Left ventricle myocardium inferior (tissue), 1 donor: ENCODE measurements at regions not wholly inside any gene's neighbourhood (a gene's known extent, or its start where the extent isn't known, plus 50 kb on each side); places are given as distances from the start of the nearest gene placed in this dataset.

ENCODE experiments used
- DNase-seq: peaks from one replicate; pipeline ENCODE4 v3.0.0-alpha.2; 2020
- H3K27ac ChIP-seq: fragments of 200-600 bp; replicated peaks from 2 replicates; pipeline ENCODE4 v1.8.0; 2021
- H3K27me3 ChIP-seq: fragments of 200-600 bp; 2 replicates; pipeline ENCODE4 v1.8.0; 2021; ENCODE audit warnings: low read depth
- H3K36me3 ChIP-seq: fragments of 200-600 bp; 2 replicates; pipeline ENCODE4 v1.8.0; 2021
- H3K4me1 ChIP-seq: fragments of 200-600 bp; 2 replicates; pipeline ENCODE4 v1.8.0; 2021
- H3K4me3 ChIP-seq: fragments of 200-600 bp; 2 replicates; pipeline ENCODE4 v1.8.0; 2021; ENCODE audit warnings: mild to moderate bottlenecking, moderate library complexity
- H3K9me3 ChIP-seq: fragments of 200-600 bp; replicated peaks from 2 replicates; pipeline ENCODE4 v1.8.0; 2021
- intact Hi-C: fragments of 100-400 bp; cut with micrococcal nuclease; formaldehyde crosslinking; loops from one replicate; pipeline ENCODE4 v1.11.0; 2022
- TF ChIP-seq, protein P1 (sequence below): fragments of 200-600 bp; IDR thresholded peaks from 2 replicates; pipeline ENCODE4 v1.8.0; 2021; ENCODE audit warnings: antibody characterized with exemption, mild to moderate bottlenecking, borderline replicate concordance
- donor health status: DM: no; HTN: yes; CAD: no; lungs with severe emphysema.

DNA sequence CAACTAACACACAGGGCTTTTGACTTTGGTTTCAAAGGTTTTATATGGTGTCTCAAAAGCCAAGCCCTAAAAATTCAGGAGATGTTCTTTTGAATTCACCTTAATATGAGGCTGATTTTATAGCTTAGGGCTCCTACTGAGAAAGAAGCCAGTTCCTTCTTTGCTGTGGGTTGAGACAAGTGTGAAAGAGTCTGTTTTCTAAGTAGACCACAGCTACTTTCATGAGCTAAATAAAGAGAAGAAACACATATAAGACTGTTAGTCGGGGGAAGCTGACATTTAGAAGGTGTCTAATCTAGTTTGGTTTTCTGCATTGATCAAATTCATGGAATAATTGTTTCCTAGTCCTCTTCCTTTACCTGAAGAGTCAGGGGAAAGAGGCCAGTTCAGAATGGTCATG is 332.1 kb upstream of the CELF2 start:
- Histone ChIP-seq H3K27ac (no peak overlapping the region), H3K27me3 (no peaks in the 10 kb centered on the region), H3K9me3 (no peaks in the 10 kb centered on the region), H3K36me3 (no peaks in the 10 kb centered on the region), H3K4me1 (no peaks in the 10 kb centered on the region), H3K4me3 (no peak overlapping the region)
- no peak for DNase-seq
- intact Hi-C loops = no loop called here
- TF ChIP-seq, protein P1, sequence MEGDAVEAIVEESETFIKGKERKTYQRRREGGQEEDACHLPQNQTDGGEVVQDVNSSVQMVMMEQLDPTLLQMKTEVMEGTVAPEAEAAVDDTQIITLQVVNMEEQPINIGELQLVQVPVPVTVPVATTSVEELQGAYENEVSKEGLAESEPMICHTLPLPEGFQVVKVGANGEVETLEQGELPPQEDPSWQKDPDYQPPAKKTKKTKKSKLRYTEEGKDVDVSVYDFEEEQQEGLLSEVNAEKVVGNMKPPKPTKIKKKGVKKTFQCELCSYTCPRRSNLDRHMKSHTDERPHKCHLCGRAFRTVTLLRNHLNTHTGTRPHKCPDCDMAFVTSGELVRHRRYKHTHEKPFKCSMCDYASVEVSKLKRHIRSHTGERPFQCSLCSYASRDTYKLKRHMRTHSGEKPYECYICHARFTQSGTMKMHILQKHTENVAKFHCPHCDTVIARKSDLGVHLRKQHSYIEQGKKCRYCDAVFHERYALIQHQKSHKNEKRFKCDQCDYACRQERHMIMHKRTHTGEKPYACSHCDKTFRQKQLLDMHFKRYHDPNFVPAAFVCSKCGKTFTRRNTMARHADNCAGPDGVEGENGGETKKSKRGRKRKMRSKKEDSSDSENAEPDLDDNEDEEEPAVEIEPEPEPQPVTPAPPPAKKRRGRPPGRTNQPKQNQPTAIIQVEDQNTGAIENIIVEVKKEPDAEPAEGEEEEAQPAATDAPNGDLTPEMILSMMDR = no peak

DNA sequence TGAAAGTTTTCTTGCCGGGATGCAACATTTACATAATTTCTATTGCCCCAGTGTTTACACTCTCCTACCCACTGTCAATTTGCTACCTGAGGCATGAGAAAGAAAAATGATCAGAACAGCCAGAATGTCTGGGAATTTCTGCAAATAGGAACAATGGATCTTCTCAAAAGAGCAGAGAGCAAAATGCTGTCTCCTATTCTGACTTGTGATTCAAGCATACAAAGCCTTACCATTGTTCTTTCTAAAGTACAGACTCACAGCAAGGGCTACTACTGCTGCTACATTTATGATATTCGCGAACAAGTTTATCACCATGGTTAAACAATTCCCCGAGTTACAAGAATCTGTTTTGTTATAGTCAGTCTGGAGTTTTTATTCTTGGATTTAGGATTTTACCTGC is 329.9 kb upstream of the CELF2 start:
- DNase-seq = no peak
- no peak overlapping the region for H3K27ac ChIP-seq
- H3K27me3 ChIP-seq = no peaks in the 10 kb centered on the region
- no peaks in the 10 kb centered on the region for H3K9me3 ChIP-seq
- intact Hi-C loops = no loop called here
- TF ChIP-seq, protein P1 = no peak
- no peaks in the 10 kb centered on the region for H3K36me3 ChIP-seq
- no peaks in the 10 kb centered on the region for H3K4me1 ChIP-seq
- no peak overlapping the region for H3K4me3 ChIP-seq

DNA sequence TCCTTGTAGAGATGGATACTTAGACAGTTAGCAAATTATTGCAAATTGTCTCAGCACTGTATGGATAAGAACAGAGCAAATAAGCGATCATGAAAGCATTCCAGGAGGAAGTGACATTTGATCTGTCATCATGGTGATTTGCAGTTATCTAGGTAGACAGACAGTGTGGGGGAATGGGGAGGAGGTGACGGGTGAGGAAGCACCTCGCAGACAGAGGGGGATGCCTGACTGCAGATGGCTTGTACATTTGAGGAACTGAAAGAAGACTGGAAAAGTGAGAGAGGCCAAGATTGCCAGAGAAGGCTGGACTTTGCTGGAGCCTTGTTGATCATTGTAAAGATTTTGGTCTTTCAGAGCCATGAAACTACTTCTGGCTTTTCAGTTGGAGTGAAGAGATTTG is 318.2 kb upstream of the CELF2 start:
- intact Hi-C loops = no loop called here

DNA sequence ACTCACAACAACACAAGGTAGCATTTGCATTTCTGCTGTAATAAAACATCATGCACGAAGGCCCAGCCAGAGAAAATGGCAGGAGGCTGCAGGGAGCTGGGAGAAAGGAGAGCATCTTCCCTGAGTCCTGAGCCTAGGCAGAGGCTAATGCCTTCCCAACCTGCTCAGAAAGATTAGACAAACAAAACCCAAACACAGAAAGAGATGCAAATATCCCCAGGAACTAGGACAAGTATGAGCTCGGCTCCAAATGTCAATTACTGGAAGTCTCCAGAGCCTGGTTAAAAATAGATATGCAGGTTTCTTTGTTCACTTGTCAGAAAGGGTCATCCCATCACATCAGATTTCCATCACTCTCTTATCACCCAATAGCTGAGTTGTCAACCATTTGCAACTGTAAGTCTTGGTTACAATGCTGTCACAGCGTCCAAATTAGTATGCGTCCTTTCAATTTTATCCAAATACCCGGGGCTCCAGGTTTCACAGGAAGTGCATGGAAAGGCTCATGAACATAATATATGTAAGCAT is 316.5 kb upstream of the CELF2 start:
- H3K27ac ChIP-seq = no peak overlapping the region
- H3K36me3 ChIP-seq = no peaks in the 10 kb centered on the region
- H3K4me1 ChIP-seq = no peaks in the 10 kb centered on the region
- H3K4me3 ChIP-seq = no peak overlapping the region
- no peaks in the 10 kb centered on the region for H3K27me3 ChIP-seq
- DNase-seq = no peak
- intact Hi-C loops = no loop called here
- TF ChIP-seq, protein P1 = no peak
- no peaks in the 10 kb centered on the region for H3K9me3 ChIP-seq

More for the DNA sequence above, 318.2 kb upstream of the CELF2 start:
- Histone ChIP-seq H3K27ac (no peak overlapping the region), H3K4me1 (no peaks in the 10 kb centered on the region), H3K9me3 (no peaks in the 10 kb centered on the region), H3K4me3 (no peak overlapping the region), H3K27me3 (no peaks in the 10 kb centered on the region), H3K36me3 (no peaks in the 10 kb centered on the region)
- TF ChIP-seq, protein P1 = no peak
- DNase-seq = no peak

DNA sequence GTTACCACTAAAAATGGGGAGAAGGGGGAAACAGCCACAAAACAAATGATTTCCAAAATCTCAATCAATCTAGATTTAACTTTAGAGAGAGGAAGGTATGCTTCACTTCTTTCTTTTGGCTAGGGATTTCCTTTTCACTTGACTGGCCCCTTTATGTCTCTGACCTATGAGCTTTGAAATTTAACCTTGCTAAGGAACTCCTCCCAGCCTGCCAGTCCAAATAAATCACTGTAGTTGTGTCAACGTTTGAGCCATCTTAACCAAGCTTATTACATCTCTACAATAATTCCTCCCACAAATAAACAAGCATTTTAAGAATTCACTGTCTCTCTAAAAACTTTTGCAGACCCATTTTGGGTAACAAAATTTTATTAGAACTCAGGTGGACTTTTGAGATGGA is 315.5 kb upstream of the CELF2 start:
- Histone ChIP-seq H3K4me3 (no peak overlapping the region), H3K27me3 (no peaks in the 10 kb centered on the region), H3K36me3 (no peaks in the 10 kb centered on the region), H3K27ac (no peak overlapping the region), H3K4me1 (no peaks in the 10 kb centered on the region), H3K9me3 (no peaks in the 10 kb centered on the region)
- intact Hi-C loops = no loop called here
- TF ChIP-seq, protein P1 = no peak
- no peak for DNase-seq

DNA sequence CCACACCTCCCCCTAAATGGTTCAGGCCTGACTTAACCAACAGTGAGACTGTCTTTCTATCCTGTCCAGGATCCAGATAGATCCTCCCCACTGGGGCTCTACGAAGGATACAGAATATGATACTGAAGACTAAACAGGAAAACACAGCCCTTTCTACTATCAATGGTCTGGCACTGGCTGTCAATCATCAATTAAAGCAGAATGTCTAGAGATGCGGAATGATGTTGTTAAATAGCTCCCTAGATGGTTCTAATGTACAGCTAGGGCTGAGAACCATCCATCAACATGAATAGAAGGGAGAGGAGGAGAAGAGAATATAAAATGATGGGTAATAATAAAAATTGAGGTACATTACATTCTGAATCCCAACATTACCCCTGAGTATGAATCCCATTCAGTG is 314.3 kb upstream of the CELF2 start:
- H3K36me3 ChIP-seq = no peaks in the 10 kb centered on the region
- no peaks in the 10 kb centered on the region for H3K4me1 ChIP-seq
- H3K27me3 ChIP-seq = no peaks in the 10 kb centered on the region
- TF ChIP-seq, protein P1 = no peak
- intact Hi-C loops = no loop called here
- no peak for DNase-seq
- H3K4me3 ChIP-seq = no peak overlapping the region
- H3K9me3 ChIP-seq = no peaks in the 10 kb centered on the region
- H3K27ac ChIP-seq = no peak overlapping the region
